ENCODE measurements at regions not wholly inside any gene's neighbourhood (a gene's known extent, or its start where the extent isn't known, plus 50 kb on each side); places are given as distances from the start of the nearest gene placed in this dataset.
"Not testable (repeated sequence)": the region's sequence is repeated elsewhere in the genome, so short reads cannot be mapped to it uniquely, and the experiment has no call there.

GRCh38 chr5:105616599-105616998 is 2054.0 kb upstream of the NUDT12 start:
- DNase-seq, result no peak

GRCh38 chr5:105602406-105602805 is 2039.8 kb upstream of the NUDT12 start:
- not testable (repeated sequence) for DNase-seq

- no peak for DNase-seq
Observed at GRCh38 chr5:105593011-105593760, 2030.6 kb upstream of the NUDT12 start.

GRCh38 chr5:105587963-105588662 is 2025.5 kb upstream of the NUDT12 start:
- DNase-seq, result no peak

GRCh38 chr5:105581988-105582690 is 2019.5 kb upstream of the NUDT12 start:
- DNase-seq, result no peak

- DNase-seq, result no peak
Observed at GRCh38 chr5:105573575-105573974, 2011.0 kb upstream of the NUDT12 start.

GRCh38 chr5:105565531-105565930 is 2002.9 kb upstream of the NUDT12 start:
- no peak for DNase-seq

- DNase-seq, result no peak
Observed at GRCh38 chr5:105563842-105564241, 2001.3 kb upstream of the NUDT12 start.

- DNase-seq, result no peak
Observed at GRCh38 chr5:105554568-105555169, 1992.1 kb upstream of the NUDT12 start.

- no peak for DNase-seq
Observed at GRCh38 chr5:105544300-105544699, 1981.7 kb upstream of the NUDT12 start.

GRCh38 chr5:105536675-105537074 is 1974.1 kb upstream of the NUDT12 start:
- no peak for DNase-seq

GRCh38 chr5:105530716-105531261 is 1968.2 kb upstream of the NUDT12 start:
- no peak for DNase-seq

GRCh38 chr5:105529851-105530250 is 1967.3 kb upstream of the NUDT12 start:
- DNase-seq, result no peak

GRCh38 chr5:105508519-105508918 is 1945.9 kb upstream of the NUDT12 start:
- no peak for DNase-seq

- DNase-seq, result no peak
Observed at GRCh38 chr5:105506692-105507277, 1944.2 kb upstream of the NUDT12 start.

- no peak for DNase-seq
Observed at GRCh38 chr5:105503950-105504349, 1941.4 kb upstream of the NUDT12 start.

GRCh38 chr5:105501315-105501714 is 1938.7 kb upstream of the NUDT12 start:
- no peak for DNase-seq

GRCh38 chr5:105475401-105475800 is 1912.8 kb upstream of the NUDT12 start:
- DNase-seq, result no peak

GRCh38 chr5:105462377-105462776 is 1899.8 kb upstream of the NUDT12 start:
- no peak for DNase-seq

GRCh38 chr5:105460721-105461120 is 1898.1 kb upstream of the NUDT12 start:
- no peak for DNase-seq

- no peak for DNase-seq
Observed at GRCh38 chr5:105453216-105453807, 1890.7 kb upstream of the NUDT12 start.

GRCh38 chr5:105448271-105448670 is 1885.7 kb upstream of the NUDT12 start:
- no peak for DNase-seq
